ENCODE measurements at regions not wholly inside any gene's neighbourhood (a gene's known extent, or its start where the extent isn't known, plus 50 kb on each side); places are given as distances from the start of the nearest gene placed in this dataset.

GRCh38 chr1:105210747-105211146 lies 1461.0 kb downstream of the AMY1C start:
- no peak for TF ChIP-seq CTCF (IDR thresholded peaks at IDR 0.05; ENCODE audit: poor library complexity)
- no peak for TF ChIP-seq EZH2 (IDR thresholded peaks at IDR 0.05; ENCODE audit: borderline replicate concordance)
- TF ChIP-seq EZH2phosphoT487 (IDR thresholded peaks at IDR 0.05; ENCODE audit: low read depth, severe bottlenecking, unreplicated experiment): no peak
